Posterior vena cava (tissue), 2 donors: ENCODE measurements at regions not wholly inside any gene's neighbourhood (a gene's known extent, or its start where the extent isn't known, plus 50 kb on each side); places are given as distances from the start of the nearest gene placed in this dataset.

Experiments
- DNase-seq: peaks from one replicate; pipeline ENCODE4 v3.0.0-alpha.2; 2020; ENCODE audit warnings: low spot score
- intact Hi-C, 2 donors: fragments of 100-400 bp; cut with DNase I; formaldehyde crosslinking; loops; one replicate each; pipeline versions ENCODE4 v1.14.1 to v1.14.2; 2022 to 2023
- donor health status: DM: yes; HTN: yes; CAD: no.
- donor health status: DM: yes; HTN: yes; CAD: no.

- intact Hi-C loops: no loop called here
- DNase-seq: no peak
These were observed 53.1 kb downstream of the ATXN3L start for GRCh38 chrX:13266641-13267345.

DNA sequence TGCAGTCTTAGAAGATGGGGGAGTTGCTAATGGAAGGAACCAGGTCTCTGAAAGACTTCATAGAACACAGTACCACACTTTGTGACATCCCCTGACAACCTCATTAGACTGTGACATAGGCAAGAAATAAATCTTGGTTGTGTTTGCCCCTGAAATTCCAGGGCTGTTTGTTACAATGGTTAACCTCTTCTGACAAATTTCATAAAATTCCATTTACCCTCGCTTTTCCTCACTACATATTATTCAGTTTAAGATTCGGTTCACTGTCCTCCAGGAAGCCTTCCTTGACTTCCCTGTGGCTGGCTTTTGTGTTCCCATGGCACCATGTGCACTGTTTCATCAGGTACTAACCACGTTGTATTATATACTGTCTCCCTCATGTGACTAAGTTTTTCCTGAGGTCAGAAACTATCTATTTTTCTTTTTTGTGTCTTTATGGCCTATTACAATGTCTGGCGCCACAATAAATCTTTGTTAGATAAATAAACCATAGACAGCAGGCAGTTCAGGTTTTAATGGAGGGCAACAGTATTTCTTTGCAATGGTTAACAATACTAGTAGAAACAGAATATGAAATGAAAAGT, 54.2 kb downstream of the ATXN3L start:
- intact Hi-C loops: no loop called here
- DNase-seq: no peak

- intact Hi-C loops: no loop called here
- no peak for DNase-seq
These were observed 54.7 kb downstream of the ATXN3L start for GRCh38 chrX:13265111-13265510.

- intact Hi-C loops: no loop called here
- DNase-seq: no peak
These were observed 56.1 kb downstream of the ATXN3L start for GRCh38 chrX:13263560-13264251.

- no peak for DNase-seq
- intact Hi-C loops: no loop called here
These were observed 58.5 kb downstream of the ATXN3L start for GRCh38 chrX:13261348-13261747.

DNA sequence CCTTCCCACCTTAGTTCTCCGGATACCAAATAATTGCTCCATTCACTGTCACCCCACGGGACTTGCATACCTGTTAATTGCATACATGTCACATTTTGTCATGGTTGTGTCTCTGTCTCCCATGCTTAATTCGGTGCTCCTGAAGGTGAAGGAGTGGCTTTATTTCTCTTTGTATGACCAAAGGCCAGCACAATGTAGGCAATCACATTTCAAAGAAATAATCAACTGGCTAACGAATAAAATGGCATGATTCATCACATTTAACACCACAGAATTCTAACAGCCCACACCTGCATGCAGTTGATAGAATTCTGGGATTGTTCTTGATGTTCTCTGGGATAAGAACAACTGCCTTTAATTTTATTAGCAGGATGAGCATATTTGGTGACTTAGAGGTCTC, 59.3 kb downstream of the ATXN3L start:
- no peak for DNase-seq
- intact Hi-C loops: no loop called here

- no peak for DNase-seq
- intact Hi-C loops: no loop called here
These were observed 61.1 kb downstream of the ATXN3L start for GRCh38 chrX:13258725-13259124.

GRCh38 chrX:13258052-13258444, 61.8 kb downstream of the ATXN3L start:
- DNase-seq: no peak
- intact Hi-C loops: no loop called here

- intact Hi-C loops: no loop called here
- no peak for DNase-seq
These were observed 62.4 kb downstream of the ATXN3L start for GRCh38 chrX:13257223-13258051.

GRCh38 chrX:13256603-13257002, 63.2 kb downstream of the ATXN3L start:
- no peak for DNase-seq
- intact Hi-C loops: no loop called here

DNA sequence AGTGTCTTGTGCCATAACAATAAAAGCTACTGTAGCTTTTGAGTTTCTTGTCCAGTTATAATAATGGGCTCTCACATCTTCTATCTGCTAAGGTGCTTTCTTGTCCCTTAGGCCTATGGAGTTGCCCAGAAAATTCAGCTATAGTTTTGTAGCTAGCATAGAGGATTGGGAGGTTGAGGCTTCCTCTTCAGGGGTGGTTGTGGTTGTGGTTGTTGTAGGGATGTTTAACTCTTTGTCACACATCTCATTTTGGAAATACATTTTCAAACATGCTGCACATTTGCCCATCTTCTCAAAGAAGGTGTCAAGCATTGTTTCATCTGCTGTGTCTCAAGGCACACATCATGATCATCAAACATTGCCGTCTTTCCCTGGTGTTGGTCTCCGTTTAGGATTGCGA, 65.0 kb downstream of the ATXN3L start:
- intact Hi-C loops: no loop called here
- no peak for DNase-seq

DNA sequence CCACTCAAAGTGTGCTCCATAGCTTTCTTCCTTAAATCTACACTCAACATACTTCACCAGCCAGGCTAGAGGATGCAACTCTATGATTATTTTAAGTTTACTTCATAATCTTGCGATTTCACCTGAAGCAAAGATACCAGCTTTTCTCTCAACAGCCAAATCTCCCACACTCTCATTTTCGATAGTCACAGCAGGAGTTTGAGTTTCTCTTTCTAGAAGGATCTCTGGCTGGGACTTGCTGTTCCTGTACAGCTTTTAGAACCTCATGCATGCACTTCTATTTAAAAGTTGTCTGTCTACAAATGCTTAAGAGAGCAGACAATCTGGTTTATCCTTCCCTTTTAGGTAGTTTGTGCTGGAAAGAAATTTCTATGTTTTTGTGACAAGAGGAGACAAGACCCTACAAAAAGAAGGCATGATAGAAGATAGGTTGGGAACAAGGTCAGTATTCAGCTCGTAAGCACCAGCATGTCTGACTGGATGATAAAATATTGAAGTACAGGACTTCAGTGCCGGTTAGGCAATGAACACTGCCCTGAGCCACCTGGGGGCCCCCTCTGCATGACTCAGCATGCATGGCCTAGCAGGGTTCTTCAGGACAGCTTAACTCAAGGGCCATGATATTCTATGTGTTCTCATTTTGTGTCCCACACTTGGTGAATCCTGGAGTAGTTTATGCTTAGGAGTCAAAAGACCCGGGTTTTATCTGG, 65.6 kb downstream of the ATXN3L start:
- intact Hi-C loops: no loop called here
- no peak for DNase-seq

- intact Hi-C loops: no loop called here
- no peak for DNase-seq
These were observed 66.6 kb downstream of the ATXN3L start for GRCh38 chrX:13253223-13253622.

GRCh38 chrX:13252726-13253125, 67.1 kb downstream of the ATXN3L start:
- intact Hi-C loops: no loop called here
- no peak for DNase-seq

DNA sequence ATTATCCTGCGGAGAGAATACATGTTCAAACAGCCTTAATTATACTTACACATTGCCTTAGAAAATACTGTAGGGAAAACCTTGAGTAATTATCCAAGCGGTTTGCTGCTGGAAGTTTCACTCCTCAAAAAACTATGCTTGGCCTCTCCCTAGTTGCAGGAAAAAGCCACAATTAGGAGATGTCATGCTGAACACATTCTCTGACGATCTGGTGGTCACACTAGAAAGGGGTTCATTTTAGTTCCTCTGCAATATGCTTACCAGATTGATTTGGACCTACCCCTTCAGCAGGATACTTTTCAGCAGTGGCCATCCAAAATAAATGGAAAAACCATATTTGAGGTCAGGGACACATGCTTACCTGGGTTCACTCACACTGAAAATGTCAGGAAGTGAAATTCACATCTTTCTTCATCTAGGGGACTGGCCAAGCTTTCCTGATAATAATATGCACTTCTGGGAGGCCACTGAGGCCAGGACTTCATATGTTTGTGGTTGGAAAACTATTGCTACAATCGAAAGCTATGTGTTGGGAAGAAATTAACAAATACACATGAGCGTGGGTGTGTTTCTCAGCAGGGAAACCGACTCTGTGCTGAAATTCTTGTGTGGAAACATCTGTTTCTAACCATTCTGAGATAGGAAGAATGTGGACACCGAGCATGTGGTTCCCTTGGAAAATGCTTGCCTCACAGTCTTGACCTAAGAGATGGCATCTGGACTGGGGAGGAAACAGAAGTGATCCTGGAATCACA, 68.8 kb downstream of the ATXN3L start:
- intact Hi-C loops: no loop called here
- DNase-seq: no peak

GRCh38 chrX:13248867-13249486, 70.9 kb downstream of the ATXN3L start:
- DNase-seq: no peak
- intact Hi-C loops: no loop called here

GRCh38 chrX:13239272-13239671, 80.6 kb downstream of the ATXN3L start:
- no peak for DNase-seq
- intact Hi-C loops: no loop called here

GRCh38 chrX:13235930-13236329, 83.9 kb downstream of the ATXN3L start:
- no peak for DNase-seq
- intact Hi-C loops: loop anchor here in 1 of 2 donors (1.0 kb wide), 1 partner anchor 36 kb away; no protein-coding TSS in a partner anchor
